GM10248 (cell line): ENCODE measurements at regions not wholly inside any gene's neighbourhood (a gene's known extent, or its start where the extent isn't known, plus 50 kb on each side); places are given as distances from the start of the nearest gene placed in this dataset.

Source experiments
- CTCF ChIA-PET: fragments of 300-600 bp; sonication (Branson Sonifier 250); formaldehyde crosslinking; extraction: SDS; loops from one replicate; lab custom pipeline; 2021; ENCODE audit warnings: antibody characterized with exemption; lab: Yijun Ruan, JAX
- POLR2A ChIA-PET: fragments of 350-650 bp; sonication (Branson Sonifier 250); formaldehyde crosslinking; extraction: SDS; loops from one replicate; lab custom pipeline; 2020; ENCODE audit warnings: antibody characterized with exemption; lab: Yijun Ruan, JAX
- DNase-seq: peaks from one replicate; pipeline ENCODE4 v3.0.0; 2012; ENCODE audit errors: extremely low spot score
- TF ChIP-seq, protein P1 (sequence below): IDR thresholded peaks from 2 replicates; pipeline ENCODE4 v1.5.1; 2012; ENCODE audit warnings: mild to moderate bottlenecking, low read depth; ENCODE audit errors: extremely low read depth, missing control alignments, control extremely low read depth

DNA sequence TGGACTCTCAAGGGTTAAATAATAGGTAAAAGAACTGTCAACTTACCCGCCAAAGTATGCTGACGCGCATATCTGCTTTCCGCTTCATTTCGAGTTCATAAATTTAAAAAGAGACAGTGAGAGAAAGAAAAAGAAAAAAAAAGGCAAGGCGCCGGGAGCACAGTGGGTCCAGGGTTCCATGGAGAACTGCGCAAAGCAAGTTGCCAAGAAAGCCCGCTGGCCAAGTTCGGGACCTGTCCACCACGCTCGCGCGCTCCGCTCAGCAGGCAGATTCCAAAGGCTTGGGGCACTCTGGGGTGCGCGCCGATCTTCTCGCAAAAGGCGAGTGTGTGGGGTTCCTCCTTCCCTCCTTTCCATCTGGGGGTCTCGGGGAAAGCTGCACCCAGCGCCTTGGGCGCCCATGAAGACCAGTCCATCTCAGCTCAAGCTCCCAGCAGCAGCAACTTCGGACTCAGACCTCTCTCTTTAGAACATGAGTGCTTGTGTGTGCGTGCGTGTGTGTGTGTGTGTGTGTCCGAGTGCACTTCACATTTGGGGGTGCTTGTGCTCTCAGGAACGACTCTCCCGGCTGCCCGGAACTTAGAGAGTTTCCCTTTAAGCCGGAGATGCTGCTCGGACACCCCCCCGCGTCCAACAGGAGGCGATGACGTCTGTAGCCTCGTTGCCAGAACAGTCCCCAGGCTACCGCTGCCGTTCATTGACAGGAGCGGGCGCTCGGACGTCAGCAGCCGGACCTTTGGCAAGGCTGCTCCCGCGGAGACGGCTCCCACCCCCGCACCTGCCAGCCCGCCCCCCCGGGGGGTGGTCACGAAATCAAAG is 180.0 kb downstream of the TBXT start:
- TF ChIP-seq, protein P1, sequence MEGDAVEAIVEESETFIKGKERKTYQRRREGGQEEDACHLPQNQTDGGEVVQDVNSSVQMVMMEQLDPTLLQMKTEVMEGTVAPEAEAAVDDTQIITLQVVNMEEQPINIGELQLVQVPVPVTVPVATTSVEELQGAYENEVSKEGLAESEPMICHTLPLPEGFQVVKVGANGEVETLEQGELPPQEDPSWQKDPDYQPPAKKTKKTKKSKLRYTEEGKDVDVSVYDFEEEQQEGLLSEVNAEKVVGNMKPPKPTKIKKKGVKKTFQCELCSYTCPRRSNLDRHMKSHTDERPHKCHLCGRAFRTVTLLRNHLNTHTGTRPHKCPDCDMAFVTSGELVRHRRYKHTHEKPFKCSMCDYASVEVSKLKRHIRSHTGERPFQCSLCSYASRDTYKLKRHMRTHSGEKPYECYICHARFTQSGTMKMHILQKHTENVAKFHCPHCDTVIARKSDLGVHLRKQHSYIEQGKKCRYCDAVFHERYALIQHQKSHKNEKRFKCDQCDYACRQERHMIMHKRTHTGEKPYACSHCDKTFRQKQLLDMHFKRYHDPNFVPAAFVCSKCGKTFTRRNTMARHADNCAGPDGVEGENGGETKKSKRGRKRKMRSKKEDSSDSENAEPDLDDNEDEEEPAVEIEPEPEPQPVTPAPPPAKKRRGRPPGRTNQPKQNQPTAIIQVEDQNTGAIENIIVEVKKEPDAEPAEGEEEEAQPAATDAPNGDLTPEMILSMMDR = no peak
- CTCF ChIA-PET = no interaction called here
- POLR2A ChIA-PET = no interaction called here
- DNase-seq = no peak

DNA sequence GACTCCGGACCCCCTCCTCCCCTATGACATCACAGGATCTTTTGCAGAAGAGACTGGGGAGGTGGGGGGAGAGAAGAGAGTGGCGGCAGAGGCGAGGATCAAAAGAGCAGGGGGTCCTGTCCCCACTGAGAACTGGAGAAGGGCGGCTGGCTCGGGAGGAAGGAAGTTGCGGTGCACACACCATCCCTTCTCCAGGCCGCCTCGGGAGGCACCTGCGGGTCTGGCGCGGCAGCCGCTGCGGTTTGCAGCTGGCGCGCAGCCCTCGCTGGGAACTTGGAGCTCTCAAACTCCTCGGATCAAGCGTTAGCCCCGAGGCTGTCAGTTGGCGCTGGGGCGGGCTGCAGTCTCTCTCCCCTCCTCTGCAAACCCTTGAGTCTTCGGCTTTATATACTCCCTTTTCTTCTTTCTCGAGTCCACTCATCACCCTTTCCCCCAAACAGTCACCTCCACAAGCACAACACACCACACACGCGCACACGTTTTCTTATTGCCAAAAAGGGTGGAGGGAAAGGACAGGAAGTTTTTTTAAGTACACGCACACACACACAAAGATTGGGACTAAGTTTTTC is 180.7 kb downstream of the TBXT start:
- DNase-seq = no peak
- ChIA-PET POLR2A (no interaction called here), CTCF (no interaction called here)
- TF ChIP-seq, protein P1 = no peak

DNA sequence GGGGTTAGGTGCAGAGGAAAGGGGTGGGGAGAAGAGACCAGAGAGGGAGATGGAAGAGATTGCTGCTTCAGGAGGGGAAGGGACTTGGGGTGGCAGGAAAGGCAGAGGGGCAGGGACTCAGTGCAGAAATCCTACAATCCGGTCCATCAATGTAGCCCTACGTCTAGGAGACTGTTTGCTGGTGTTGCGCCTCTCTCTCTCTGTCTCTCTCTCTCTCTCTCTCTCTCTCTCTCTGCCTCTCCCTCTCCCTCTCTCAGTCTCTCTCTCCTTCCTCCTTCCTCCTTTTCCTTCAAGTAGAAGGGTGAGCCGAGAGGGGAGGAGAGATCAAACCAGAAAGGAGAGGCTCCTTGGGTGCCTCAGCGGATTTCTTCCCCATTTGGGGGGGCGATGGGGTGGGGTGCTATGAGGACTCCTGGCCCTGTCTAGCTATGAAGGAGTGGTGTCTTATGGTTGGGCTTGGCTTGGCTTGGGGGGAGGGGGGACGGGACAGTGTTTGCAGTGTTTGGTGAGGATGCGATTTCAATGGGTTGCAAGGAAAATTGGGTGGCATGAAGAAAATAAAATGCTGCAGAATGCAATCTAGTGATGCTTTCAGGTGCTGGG is 181.2 kb downstream of the TBXT start:
- POLR2A ChIA-PET = no interaction called here
- DNase-seq = no peak
- CTCF ChIA-PET = no interaction called here

DNA sequence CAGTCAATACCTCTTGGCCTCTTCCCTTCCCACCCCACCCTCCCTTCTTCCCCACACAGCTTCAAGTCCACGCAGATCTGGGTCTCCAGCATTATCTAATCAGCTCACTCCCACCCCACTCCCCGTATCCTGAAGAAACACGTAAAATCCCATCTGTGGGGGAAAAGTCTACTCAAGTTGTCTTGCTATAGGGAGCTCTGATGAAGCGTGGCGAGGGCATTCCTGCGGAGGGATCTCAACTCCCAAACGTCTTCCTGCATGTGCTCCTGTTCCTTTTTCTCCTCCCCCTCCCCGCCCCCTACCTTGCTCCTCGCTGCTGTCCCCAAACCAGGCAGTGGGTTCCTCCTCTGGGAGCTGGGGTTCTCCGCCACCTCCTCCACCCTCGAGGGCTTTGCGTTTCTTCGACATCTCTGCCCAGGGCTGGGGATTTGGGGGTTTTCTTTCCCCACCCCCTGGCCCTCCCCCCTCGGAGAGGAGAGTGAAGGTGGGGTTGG is 181.8 kb downstream of the TBXT start:
- no peak for DNase-seq
- TF ChIP-seq, protein P1 = no peak
- ChIA-PET POLR2A (no interaction called here), CTCF (no interaction called here)

More for the DNA sequence above, 181.2 kb downstream of the TBXT start:
- TF ChIP-seq, protein P1 = no peak

DNA sequence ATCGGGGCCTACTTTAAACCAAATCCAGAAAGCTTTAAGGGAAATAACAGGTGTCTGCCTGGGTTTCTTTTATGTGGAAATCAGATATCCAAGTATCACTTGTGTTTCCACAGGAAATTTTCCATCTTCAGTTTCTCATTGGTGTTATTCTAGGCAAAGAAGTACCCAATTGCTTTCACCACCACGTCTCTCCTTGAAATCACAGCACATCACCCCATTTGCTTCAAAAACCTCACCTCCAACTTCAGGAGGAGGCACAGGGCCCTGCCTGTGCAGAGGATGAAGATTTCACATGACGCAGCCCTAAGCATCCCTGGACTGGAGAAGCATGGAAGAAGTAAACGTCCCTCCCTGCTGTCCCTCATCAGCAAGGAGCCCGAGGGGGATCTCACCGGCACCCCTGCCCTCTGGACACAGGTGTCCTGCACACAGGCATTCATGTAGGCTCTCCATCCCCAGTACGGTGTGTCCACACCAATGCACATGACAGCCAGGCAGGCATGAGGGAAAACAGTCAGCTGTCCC is 182.3 kb downstream of the TBXT start:
- CTCF ChIA-PET = no interaction called here
- POLR2A ChIA-PET = no interaction called here
- TF ChIP-seq, protein P1 = no peak
- DNase-seq = no peak

DNA sequence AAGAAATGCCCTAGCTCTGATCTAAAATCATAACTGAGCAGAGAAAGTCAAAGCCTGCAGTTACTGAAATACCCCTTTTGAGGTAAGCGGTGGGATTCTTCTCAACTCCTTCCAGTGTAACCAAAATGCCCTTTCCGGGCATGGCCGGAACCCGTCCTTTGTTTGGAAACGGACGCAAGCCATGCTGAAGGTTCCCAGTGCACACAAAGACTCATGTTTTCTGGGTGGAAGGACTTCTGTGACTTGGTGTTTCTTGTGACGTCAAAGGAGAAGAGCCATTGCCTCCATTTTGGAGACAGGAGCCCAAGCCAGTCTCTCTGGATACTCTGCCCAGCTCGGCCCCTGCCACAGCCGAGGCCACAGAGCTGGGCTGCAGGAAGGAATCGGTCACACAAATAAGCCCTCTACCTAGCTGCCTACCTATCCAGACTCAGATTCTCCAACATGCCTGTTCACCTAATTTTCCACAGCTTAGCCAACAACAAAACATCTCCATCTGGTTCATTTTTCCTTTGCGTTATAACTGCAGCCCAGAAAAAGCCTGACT is 182.8 kb downstream of the TBXT start:
- CTCF ChIA-PET = no interaction called here
- TF ChIP-seq, protein P1 = no peak
- no peak for DNase-seq
- POLR2A ChIA-PET = no interaction called here
